Left lung (tissue), 4 donors: ENCODE measurements at regions not wholly inside any gene's neighbourhood (a gene's known extent, or its start where the extent isn't known, plus 50 kb on each side); places are given as distances from the start of the nearest gene placed in this dataset.
A peak's percentile ranks its signal among the peaks of the same experiment; 100 is the strongest.

Experiments
- ATAC-seq: fragments of 200-7000 bp; cut with Tn5 transposase; one replicate; pipeline ENCODE4 v1.9.1; 2020; ENCODE audit warnings: moderate library complexity
- DNase-seq, 4 donors: peaks; one replicate each; pipeline ENCODE4 v3.0.0-alpha.2; 2013 to 2020
- H3K27ac ChIP-seq, 2 donors: fragments of 200-600 bp; sonication (generic) in 1 of 2; one replicate each; pipeline versions ENCODE4 v1.5.0 to v1.8.0; 2020 to 2021
- H3K27me3 ChIP-seq, 2 donors: fragments of 200-600 bp; sonication (generic) in 1 of 2; one replicate each; pipeline versions ENCODE4 v1.5.0 to v1.8.0; 2020 to 2021
- H3K36me3 ChIP-seq, 2 donors: fragments of 200-600 bp; sonication (generic) in 1 of 2; one replicate each; pipeline versions ENCODE4 v1.5.0 to v1.8.0; 2020 to 2021
- H3K4me1 ChIP-seq, 2 donors: fragments of 200-600 bp; one replicate each; pipeline ENCODE4 v1.8.0; 2021
- H3K4me3 ChIP-seq, 2 donors: fragments of 200-600 bp; sonication (generic) in 1 of 2; one replicate each; pipeline versions ENCODE4 v1.5.0 to v1.8.0; 2020 to 2021; ENCODE audit warnings: mild to moderate bottlenecking in 1 of 2
- H3K9me3 ChIP-seq, 2 donors: fragments of 200-600 bp; sonication (generic) in 1 of 2; one replicate each; pipeline versions ENCODE4 v1.5.0 to v1.8.0; 2020 to 2021
- intact Hi-C, 2 donors: fragments of 100-400 bp; cut with DNase I; formaldehyde crosslinking; loops; one replicate each; pipeline versions ENCODE4 v1.11.2 to v1.14.2; 2022
- TF ChIP-seq, protein P1 (sequence below), 2 donors: fragments of 200-600 bp; sonication (generic) in 1 of 2; IDR thresholded peaks; one replicate each; pipeline versions ENCODE4 v1.5.0 to v1.8.0; 2021; ENCODE audit warnings: antibody characterized with exemption in 2 of 2
- donor health status: DM: no; HTN: yes; CAD: no.
- donor health status: DM: no; HTN: no; CAD: no.

DNA sequence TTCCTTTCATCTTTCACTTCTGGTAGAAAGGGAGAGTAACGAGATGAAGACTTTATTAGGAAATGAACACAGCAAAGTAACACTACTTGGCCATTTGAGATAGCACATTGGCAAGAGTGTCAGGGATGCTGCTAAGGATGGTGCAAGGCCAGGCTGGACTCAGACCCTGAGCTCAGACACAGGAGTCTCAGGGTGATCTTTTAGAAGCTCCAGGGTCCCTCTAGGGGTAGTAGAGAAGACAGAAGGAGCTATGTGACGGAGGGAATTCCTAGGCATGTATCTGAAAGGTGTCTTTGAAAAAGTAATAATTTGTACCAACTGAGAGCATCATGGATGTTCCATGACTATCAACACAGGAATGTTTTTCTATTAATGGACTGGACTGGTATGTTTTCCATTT, 436.5 kb downstream of the DHX35 start:
- ATAC-seq (no peak), DNase-seq (no peak)
- H3K27ac ChIP-seq: no peak overlapping the region
- TF ChIP-seq, protein P1, sequence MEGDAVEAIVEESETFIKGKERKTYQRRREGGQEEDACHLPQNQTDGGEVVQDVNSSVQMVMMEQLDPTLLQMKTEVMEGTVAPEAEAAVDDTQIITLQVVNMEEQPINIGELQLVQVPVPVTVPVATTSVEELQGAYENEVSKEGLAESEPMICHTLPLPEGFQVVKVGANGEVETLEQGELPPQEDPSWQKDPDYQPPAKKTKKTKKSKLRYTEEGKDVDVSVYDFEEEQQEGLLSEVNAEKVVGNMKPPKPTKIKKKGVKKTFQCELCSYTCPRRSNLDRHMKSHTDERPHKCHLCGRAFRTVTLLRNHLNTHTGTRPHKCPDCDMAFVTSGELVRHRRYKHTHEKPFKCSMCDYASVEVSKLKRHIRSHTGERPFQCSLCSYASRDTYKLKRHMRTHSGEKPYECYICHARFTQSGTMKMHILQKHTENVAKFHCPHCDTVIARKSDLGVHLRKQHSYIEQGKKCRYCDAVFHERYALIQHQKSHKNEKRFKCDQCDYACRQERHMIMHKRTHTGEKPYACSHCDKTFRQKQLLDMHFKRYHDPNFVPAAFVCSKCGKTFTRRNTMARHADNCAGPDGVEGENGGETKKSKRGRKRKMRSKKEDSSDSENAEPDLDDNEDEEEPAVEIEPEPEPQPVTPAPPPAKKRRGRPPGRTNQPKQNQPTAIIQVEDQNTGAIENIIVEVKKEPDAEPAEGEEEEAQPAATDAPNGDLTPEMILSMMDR (IDR thresholded peaks at IDR 0.05): no peak
- intact Hi-C loops: no loop called here
- no peaks in the 10 kb centered on the region for H3K9me3 ChIP-seq
- no peak overlapping the region for H3K4me3 ChIP-seq
- no peaks in the 10 kb centered on the region for H3K27me3 ChIP-seq
- no peaks in the 10 kb centered on the region for H3K4me1 ChIP-seq
- H3K36me3 ChIP-seq: no peaks in the 10 kb centered on the region

DNA sequence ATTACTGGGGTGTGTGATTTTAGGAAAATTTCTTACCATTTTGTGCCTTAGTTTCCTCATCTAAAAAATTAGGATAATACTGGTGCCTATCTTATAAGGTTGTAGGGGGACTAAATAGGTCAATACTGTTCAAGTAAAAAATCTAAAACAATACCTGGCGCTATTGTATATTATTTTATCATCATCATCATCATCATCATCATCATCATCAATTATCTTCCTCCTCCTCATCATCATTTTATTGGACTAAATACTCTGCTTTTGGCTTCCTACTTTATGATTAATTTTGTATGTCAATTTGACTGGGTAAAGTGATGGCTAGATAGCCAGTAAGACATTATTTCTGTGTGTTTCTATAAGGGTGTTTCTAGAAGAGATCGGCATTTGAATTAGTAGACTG, 435.5 kb downstream of the DHX35 start:
- TF ChIP-seq, protein P1 (IDR thresholded peaks at IDR 0.05): no peak
- no peaks in the 10 kb centered on the region for H3K9me3 ChIP-seq
- DNase-seq (no peak), ATAC-seq (no peak)
- H3K4me3 ChIP-seq: no peak overlapping the region
- no peak overlapping the region for H3K27ac ChIP-seq
- H3K36me3 ChIP-seq: no peaks in the 10 kb centered on the region
- intact Hi-C loops: no loop called here
- H3K27me3 ChIP-seq: no peaks in the 10 kb centered on the region
- H3K4me1 ChIP-seq: no peaks in the 10 kb centered on the region

DNA sequence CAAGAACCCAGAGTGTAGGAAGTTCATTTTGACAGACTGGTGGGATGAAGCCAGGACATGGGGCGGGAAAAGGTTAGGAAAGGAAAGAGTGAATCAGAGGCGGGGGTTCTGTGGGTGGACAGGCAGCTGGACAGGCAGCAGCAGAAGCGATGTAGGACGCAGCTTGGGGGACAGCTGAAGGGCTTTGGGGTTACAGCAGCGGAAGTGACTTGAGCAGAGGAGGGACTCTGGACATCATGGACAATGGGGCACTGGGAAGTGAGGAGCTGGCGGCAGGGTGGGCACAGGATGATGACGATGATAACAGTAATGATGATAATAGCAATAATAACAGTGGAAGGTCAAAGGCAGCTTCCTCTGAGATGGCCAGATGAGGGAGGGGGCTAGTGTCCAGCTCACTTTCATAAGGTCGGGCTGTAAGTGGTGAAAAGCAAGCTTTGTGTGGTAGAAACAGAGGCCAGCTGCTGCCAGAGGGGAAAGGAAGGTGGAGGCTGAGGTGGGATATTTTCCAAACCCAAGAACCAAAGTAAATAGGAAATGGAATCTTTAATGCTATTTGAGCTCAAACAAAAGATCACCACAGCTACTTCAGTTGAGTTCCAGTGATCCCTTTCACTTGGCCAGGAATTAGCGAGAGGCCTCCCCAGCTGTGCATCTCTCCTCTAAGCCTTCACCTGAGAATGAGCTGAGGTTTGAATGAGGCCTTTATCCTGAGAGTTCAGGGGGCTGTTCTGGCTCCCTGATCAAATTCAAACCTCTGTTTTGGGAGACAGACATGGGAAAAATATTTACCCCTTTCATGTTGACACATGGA, 433.5 kb downstream of the DHX35 start:
- Histone ChIP-seq H3K9me3 (no peaks in the 10 kb centered on the region), H3K4me1 (no peaks in the 10 kb centered on the region), H3K4me3 (no peak overlapping the region), H3K36me3 (no peaks in the 10 kb centered on the region), H3K27ac (no peak overlapping the region), H3K27me3 (no peaks in the 10 kb centered on the region)
- DNase-seq: peak in 2 of 4 donors; percentile 10 to 27
- TF ChIP-seq, protein P1 (IDR thresholded peaks at IDR 0.05): no peak
- no peak for ATAC-seq
- intact Hi-C loops: no loop called here

DNA sequence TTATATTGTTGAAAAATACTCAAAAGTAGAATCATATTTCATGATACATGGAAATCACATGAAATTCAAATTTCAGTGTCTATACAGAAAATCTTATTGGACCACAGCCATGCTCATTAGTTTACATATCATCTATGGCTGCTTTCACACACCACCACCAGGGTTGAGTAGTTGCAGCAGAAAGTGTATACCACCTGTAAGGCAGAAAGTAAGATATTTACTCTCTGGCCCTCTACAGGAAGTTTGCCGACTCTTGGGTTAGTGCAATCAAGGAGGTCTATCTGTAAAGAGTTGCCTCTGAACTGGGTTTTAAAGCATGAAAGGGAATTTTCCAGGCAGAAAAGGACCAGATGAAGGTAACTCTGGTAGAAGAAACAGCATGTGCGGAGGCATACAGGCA, 432.3 kb downstream of the DHX35 start:
- intact Hi-C loops: no loop called here
- H3K27ac ChIP-seq: no peak overlapping the region
- TF ChIP-seq, protein P1 (IDR thresholded peaks at IDR 0.05): no peak
- no peaks in the 10 kb centered on the region for H3K36me3 ChIP-seq
- DNase-seq (no peak), ATAC-seq (no peak)
- H3K9me3 ChIP-seq: no peaks in the 10 kb centered on the region
- H3K4me3 ChIP-seq: no peak overlapping the region
- H3K27me3 ChIP-seq: no peaks in the 10 kb centered on the region
- H3K4me1 ChIP-seq: no peaks in the 10 kb centered on the region

DNA sequence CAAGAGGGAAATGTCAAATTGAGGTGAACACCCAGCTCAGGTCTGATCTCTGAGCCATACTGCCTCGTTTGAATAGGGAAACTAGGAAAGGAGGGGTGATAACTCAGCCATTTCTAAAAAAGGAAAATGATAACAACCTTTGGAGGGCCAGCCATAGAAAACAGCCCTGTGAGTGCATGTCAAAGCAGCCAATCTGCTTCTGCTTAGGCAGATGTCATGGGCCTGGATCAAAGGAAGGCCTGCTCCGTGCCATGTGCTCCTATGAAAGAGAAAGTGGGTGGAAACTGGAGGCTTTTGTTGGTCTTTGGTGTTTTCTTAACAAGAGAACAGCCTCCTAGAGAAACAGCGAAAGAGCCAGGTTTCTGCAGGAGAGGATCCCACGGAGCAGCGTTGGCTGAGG, 428.0 kb downstream of the DHX35 start:
- intact Hi-C loops: no loop called here
- H3K27ac ChIP-seq: no peak overlapping the region
- H3K27me3 ChIP-seq: no peaks in the 10 kb centered on the region
- DNase-seq (no peak), ATAC-seq (no peak)
- H3K36me3 ChIP-seq: no peaks in the 10 kb centered on the region
- no peaks in the 10 kb centered on the region for H3K4me1 ChIP-seq
- TF ChIP-seq, protein P1 (IDR thresholded peaks at IDR 0.05): no peak
- H3K9me3 ChIP-seq: no peaks in the 10 kb centered on the region
- H3K4me3 ChIP-seq: no peak overlapping the region
